ENCODE measurements at regions not wholly inside any gene's neighbourhood (a gene's known extent, or its start where the extent isn't known, plus 50 kb on each side); places are given as distances from the start of the nearest gene placed in this dataset.

DNA sequence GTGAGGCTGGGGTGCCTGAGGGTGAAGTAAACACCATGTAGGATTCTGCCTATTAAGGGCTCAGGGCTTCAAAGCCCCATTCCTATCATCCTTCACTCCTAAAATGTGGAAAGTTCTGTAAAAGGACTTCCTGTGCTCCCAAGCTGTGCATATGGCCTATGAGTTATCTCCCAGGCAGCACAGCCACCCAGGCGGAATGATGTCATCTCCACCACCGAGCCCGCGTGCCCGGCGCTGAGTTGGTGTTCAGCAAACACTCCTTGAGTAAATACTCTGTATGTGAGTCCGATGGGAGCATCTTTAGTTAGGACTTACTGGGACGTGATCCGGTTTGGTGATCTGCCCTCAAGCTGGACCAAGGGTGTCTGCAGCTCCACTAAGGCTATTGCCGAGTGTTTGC, 437.3 kb downstream of the MED13L start:
- no peaks in the 10 kb centered on the region for H3K4me1 Mint-ChIP-seq (ENCODE audit: unreplicated experiment)

DNA sequence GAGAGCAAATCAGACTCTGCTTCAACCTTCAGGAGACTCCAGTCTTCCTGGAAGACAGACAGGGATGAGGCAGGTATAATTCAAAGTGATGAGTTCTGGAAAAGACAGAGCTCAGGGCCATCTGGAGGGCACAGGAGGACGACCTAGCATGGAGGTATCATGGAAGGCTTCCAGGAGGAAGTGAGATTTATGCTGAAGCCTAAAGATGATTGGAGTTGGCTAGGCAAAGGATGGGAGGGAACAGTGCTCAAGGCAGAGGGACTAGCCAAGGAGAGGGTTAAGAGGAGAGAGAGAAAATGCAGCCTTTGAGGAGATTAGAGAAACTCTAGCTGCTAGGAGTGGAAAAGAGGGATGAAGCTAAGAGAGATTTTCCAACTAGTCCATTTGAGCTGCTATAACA, 438.5 kb downstream of the MED13L start:
- H3K9me3 Mint-ChIP-seq (ENCODE audit: unreplicated experiment), result no peaks in the 10 kb centered on the region
- H3K4me3 Mint-ChIP-seq (ENCODE audit: unreplicated experiment), result no peak overlapping the region
- no peaks in the 10 kb centered on the region for H3K27me3 Mint-ChIP-seq (ENCODE audit: unreplicated experiment)
- no peaks in the 10 kb centered on the region for H3K4me1 Mint-ChIP-seq (ENCODE audit: unreplicated experiment)
- TF ChIP-seq, protein P1, sequence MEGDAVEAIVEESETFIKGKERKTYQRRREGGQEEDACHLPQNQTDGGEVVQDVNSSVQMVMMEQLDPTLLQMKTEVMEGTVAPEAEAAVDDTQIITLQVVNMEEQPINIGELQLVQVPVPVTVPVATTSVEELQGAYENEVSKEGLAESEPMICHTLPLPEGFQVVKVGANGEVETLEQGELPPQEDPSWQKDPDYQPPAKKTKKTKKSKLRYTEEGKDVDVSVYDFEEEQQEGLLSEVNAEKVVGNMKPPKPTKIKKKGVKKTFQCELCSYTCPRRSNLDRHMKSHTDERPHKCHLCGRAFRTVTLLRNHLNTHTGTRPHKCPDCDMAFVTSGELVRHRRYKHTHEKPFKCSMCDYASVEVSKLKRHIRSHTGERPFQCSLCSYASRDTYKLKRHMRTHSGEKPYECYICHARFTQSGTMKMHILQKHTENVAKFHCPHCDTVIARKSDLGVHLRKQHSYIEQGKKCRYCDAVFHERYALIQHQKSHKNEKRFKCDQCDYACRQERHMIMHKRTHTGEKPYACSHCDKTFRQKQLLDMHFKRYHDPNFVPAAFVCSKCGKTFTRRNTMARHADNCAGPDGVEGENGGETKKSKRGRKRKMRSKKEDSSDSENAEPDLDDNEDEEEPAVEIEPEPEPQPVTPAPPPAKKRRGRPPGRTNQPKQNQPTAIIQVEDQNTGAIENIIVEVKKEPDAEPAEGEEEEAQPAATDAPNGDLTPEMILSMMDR (IDR thresholded peaks at IDR 0.05; ENCODE audit: unreplicated experiment), result no peak
- H3K36me3 Mint-ChIP-seq (ENCODE audit: low read depth, unreplicated experiment), result no peaks in the 10 kb centered on the region
- no peak for DNase-seq (ENCODE audit: low spot score)
- no peak overlapping the region for H3K27ac Mint-ChIP-seq (ENCODE audit: unreplicated experiment)

More for the DNA sequence above, 437.3 kb downstream of the MED13L start:
- Mint-ChIP-seq H3K4me3 (ENCODE audit: unreplicated experiment) (no peak overlapping the region), H3K27ac (ENCODE audit: unreplicated experiment) (no peak overlapping the region), H3K9me3 (ENCODE audit: unreplicated experiment) (no peaks in the 10 kb centered on the region), H3K36me3 (ENCODE audit: low read depth, unreplicated experiment) (no peaks in the 10 kb centered on the region), H3K27me3 (ENCODE audit: unreplicated experiment) (no peaks in the 10 kb centered on the region)
- no peak for DNase-seq (ENCODE audit: low spot score)
- TF ChIP-seq, protein P1 (IDR thresholded peaks at IDR 0.05; ENCODE audit: unreplicated experiment), result no peak

DNA sequence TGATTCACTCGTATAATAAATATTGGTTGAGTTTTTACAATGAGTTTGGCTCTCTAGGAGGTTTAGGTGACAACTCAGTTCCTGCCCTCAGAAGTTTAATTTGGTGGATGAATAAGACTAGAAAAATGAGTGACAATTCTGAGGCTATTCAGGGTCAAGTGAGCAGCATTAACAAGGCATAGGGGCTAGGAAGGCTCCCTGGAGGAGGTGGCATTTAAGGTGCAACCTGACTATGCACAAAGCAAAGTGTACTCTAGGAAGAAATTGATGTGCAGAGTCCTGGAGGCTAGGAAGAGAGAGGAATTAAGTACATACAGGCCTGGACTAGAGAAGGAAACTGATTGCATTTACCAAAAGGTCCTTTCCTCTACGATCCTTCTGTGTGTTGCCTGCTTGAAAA, 440.3 kb downstream of the MED13L start:
- Mint-ChIP-seq H3K4me1 (ENCODE audit: unreplicated experiment) (no peaks in the 10 kb centered on the region), H3K36me3 (ENCODE audit: low read depth, unreplicated experiment) (no peaks in the 10 kb centered on the region), H3K27me3 (ENCODE audit: unreplicated experiment) (no peaks in the 10 kb centered on the region), H3K4me3 (ENCODE audit: unreplicated experiment) (no peak overlapping the region), H3K27ac (ENCODE audit: unreplicated experiment) (no peak overlapping the region), H3K9me3 (ENCODE audit: unreplicated experiment) (no peaks in the 10 kb centered on the region)
- TF ChIP-seq, protein P1 (IDR thresholded peaks at IDR 0.05; ENCODE audit: unreplicated experiment), result no peak
- no peak for DNase-seq (ENCODE audit: low spot score)

DNA sequence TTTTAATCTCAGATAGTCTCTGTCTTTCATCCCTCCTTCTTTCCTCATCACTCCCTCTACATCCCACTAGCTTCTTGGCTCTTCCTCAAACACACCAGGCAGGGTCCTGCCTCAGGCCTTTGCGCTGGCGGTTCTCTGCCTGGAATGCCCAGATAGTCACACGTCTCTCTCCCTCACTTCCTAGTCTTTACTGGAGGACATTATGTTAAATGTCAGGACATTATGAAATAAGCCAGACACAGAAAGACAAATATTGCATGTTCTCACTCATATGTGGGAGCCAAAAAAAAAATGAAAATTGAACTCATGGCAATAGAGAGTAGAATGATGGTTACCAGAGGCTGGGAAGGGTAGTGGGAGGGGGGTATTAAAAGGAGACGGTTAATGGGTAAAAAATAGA, 442.0 kb downstream of the MED13L start:
- no peak overlapping the region for H3K4me3 Mint-ChIP-seq (ENCODE audit: unreplicated experiment)
- no peaks in the 10 kb centered on the region for H3K4me1 Mint-ChIP-seq (ENCODE audit: unreplicated experiment)
- H3K27ac Mint-ChIP-seq (ENCODE audit: unreplicated experiment), result no peak overlapping the region
- TF ChIP-seq, protein P1 (IDR thresholded peaks at IDR 0.05; ENCODE audit: unreplicated experiment), result no peak
- no peaks in the 10 kb centered on the region for H3K27me3 Mint-ChIP-seq (ENCODE audit: unreplicated experiment)
- no peak for DNase-seq (ENCODE audit: low spot score)
- no peaks in the 10 kb centered on the region for H3K36me3 Mint-ChIP-seq (ENCODE audit: low read depth, unreplicated experiment)
- H3K9me3 Mint-ChIP-seq (ENCODE audit: unreplicated experiment), result no peaks in the 10 kb centered on the region

DNA sequence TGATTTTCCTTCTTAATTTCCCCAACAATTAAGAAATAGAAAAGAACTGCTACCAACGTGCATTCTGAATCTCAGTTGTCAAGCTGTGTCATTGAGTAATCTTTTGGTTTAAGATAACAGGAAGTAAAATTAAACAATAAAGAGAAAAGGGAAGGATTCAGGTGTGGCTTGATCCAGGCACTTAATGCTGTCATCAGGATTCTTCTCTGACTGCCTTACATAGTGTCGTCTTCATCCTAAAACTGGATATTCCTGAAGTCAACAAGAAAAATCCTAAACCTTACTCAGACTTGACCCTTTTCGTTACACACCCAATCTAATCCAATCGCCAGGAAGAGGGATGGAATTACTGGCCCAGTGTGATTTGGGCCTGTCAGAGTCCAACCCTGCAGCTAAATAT, 443.8 kb downstream of the MED13L start:
- no peak overlapping the region for H3K4me3 Mint-ChIP-seq (ENCODE audit: unreplicated experiment)
- TF ChIP-seq, protein P1 (IDR thresholded peaks at IDR 0.05; ENCODE audit: unreplicated experiment), result no peak
- no peaks in the 10 kb centered on the region for H3K9me3 Mint-ChIP-seq (ENCODE audit: unreplicated experiment)
- DNase-seq (ENCODE audit: low spot score), result no peak
- H3K27me3 Mint-ChIP-seq (ENCODE audit: unreplicated experiment), result no peaks in the 10 kb centered on the region
- H3K4me1 Mint-ChIP-seq (ENCODE audit: unreplicated experiment), result no peaks in the 10 kb centered on the region
- H3K36me3 Mint-ChIP-seq (ENCODE audit: low read depth, unreplicated experiment), result no peaks in the 10 kb centered on the region
- no peak overlapping the region for H3K27ac Mint-ChIP-seq (ENCODE audit: unreplicated experiment)
